Mononuclear cell (primary cell): ENCODE measurements at regions not wholly inside any gene's neighbourhood (a gene's known extent, or its start where the extent isn't known, plus 50 kb on each side); places are given as distances from the start of the nearest gene placed in this dataset.
"Not testable (repeated sequence)": the region's sequence is repeated elsewhere in the genome, so short reads cannot be mapped to it uniquely, and the experiment has no call there.

Source experiments
- H3K27me3 ChIP-seq: 2 replicates; pipeline ENCODE4 v1.6.0; 2011; ENCODE audit warnings: low read length, control low read depth; ENCODE audit not compliant: insufficient read depth
- H3K4me1 ChIP-seq: 2 replicates; pipeline ENCODE4 v1.5.1; 2011; ENCODE audit warnings: mild to moderate bottlenecking, low read length, control low read depth; ENCODE audit not compliant: insufficient read depth
- H3K4me3 ChIP-seq: 2 replicates; pipeline ENCODE4 v1.5.1; 2011; ENCODE audit warnings: mild to moderate bottlenecking, low read length, moderate library complexity
- H3K9me3 ChIP-seq: 2 replicates; pipeline ENCODE4 v1.5.1; 2011; ENCODE audit warnings: low read depth, mild to moderate bottlenecking, control low read depth, low read length

DNA sequence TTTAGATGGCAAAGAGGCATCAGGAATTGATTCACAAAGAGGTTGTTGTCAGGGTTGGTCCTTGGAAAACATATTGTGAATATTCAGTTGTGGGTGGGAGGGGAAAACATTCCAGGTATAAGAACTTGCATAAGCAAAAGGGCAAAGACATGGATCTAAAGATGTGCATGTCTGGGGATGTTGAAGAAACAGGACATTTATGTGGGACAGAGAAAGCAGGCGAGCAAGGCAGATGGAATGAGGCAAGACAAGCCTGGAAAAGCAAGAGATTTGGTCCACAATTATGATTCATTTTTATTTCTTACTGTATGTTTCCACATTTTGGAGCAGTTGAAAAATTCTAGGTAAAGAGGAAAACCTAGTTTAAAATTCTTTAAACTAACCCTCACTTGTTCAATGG, 134.9 kb upstream of the CXXC4 start:
- Histone ChIP-seq H3K27me3 (no peaks in the 10 kb centered on the region), H3K9me3 (no peaks in the 10 kb centered on the region), H3K4me1 (no peaks in the 10 kb centered on the region), H3K4me3 (no peak overlapping the region)

DNA sequence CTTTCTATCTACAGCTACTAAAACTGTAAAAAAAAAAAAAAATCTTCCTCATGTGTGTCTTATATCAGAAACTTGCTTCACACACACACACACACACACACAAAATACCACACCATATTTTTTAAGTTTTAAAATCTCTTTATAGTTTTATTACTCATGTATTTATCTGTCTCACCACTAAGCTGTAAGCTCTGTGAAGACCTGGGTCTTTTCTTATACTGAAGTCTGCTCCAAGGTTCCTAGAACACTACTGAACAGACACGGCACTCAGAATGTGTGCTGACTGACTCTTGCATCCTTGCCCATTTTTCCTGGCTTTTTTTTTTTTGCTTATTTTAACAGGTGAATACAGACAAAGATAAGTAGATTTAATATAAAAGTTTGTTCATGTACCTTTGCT, 135.6 kb upstream of the CXXC4 start:
- Histone ChIP-seq H3K9me3 (no peaks in the 10 kb centered on the region), H3K4me3 (no peak overlapping the region), H3K4me1 (no peaks in the 10 kb centered on the region), H3K27me3 (no peaks in the 10 kb centered on the region)

DNA sequence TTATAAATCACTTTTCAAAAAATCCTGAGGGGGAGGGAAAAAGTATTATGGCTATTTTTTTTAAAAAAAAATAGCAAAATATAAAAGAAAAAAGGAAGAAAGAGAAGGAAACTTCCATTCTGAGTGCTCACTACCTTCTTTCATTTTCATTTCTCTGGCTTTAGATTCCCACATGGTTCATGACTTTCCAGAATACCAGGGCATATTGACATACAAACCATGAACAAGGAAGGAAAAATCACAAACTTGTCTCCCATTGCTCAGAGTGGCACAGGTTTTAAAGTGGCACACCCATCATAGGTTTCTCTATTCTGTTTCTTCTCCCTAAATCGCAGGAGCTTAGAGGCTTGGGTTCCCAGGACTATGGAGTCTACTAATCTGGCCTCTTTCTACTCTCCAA, 136.3 kb upstream of the CXXC4 start:
- Histone ChIP-seq H3K27me3 (no peaks in the 10 kb centered on the region), H3K9me3 (no peaks in the 10 kb centered on the region), H3K4me1 (no peaks in the 10 kb centered on the region), H3K4me3 (no peak overlapping the region)

DNA sequence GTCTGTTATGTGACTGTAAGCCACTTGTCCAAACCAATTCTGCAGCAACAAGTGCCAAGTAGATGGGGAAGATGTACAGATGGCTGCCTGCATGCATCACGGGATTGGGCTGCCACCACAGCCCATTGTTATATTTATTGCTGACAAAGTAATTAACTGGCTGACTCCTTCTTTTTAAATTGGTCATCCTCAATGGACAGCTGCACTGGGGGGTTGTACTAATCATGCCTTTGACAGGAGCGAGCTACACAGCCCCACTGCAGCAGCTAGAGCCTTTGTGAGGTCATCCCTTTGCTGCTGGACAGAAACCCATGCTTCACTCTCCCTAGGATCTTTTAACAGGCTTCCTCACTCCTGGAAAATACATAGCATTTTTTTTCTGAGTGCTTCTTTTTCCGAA, 146.7 kb upstream of the CXXC4 start:
- no peak overlapping the region for H3K4me3 ChIP-seq
- no peaks in the 10 kb centered on the region for H3K9me3 ChIP-seq
- H3K4me1 ChIP-seq: no peaks in the 10 kb centered on the region
- no peaks in the 10 kb centered on the region for H3K27me3 ChIP-seq

DNA sequence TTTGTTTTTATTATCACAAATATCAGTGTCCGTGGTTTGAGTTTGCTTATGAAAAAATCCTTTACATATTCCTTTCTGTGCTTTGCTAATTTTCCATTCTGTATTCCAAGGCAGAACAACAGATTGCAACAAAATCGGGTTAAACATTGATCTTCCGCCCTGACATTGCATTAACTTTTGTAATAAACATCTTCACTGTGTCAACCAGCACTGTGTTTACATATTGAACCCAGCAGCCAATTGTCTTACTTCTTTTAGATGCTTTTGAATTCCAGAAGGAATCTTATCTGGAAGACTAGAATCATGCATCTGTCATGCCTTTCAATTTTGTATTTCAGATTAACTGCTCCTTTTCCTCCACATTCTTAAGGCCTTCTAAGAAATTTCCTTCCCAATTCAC, 147.8 kb upstream of the CXXC4 start:
- Histone ChIP-seq H3K27me3 (no peaks in the 10 kb centered on the region), H3K4me3 (no peak overlapping the region), H3K4me1 (no peaks in the 10 kb centered on the region), H3K9me3 (no peaks in the 10 kb centered on the region)

DNA sequence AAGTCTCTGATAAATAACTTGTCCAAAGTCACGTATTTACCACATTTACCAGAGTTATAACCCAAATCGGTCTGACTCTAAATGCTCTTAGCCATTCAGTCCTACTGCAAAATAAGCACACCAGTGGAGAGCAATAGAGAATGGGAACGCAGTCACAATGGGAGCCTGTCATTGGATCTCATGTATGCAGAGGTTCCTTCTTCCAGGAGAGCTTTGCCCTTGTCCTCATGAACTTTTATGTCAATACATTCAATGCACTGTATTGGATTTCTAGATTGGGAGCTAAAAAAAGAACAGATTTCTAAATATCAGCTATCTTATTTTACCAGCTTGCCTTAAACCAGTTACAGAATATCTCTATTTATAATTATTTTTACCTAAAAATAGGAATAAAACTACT, 149.1 kb upstream of the CXXC4 start:
- no peaks in the 10 kb centered on the region for H3K9me3 ChIP-seq
- H3K4me1 ChIP-seq: no peaks in the 10 kb centered on the region
- H3K27me3 ChIP-seq: no peaks in the 10 kb centered on the region
- H3K4me3 ChIP-seq: no peak overlapping the region

DNA sequence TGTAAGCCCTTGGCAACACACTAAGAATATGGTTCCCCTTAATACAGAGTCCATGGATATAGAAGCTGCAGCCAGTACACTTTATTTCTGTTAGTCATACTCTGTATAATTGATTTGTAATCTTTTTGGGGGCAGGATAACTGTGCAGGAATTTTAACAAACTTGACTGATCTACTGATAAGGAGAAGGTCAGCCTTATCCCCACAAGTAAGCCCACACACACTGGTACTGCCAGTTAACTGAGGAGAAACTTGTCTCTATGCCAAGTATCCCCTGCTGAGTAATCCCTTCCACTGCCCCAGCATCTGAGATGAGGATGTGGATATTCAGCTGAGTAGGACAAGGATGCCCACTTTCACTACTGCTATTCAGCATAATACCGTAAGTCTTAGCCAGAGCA, 154.9 kb upstream of the CXXC4 start:
- H3K9me3 ChIP-seq: peaks cover 5% of the 10 kb centered on the region
- no peak overlapping the region for H3K4me3 ChIP-seq
- no peaks in the 10 kb centered on the region for H3K27me3 ChIP-seq
- H3K4me1 ChIP-seq: no peaks in the 10 kb centered on the region

DNA sequence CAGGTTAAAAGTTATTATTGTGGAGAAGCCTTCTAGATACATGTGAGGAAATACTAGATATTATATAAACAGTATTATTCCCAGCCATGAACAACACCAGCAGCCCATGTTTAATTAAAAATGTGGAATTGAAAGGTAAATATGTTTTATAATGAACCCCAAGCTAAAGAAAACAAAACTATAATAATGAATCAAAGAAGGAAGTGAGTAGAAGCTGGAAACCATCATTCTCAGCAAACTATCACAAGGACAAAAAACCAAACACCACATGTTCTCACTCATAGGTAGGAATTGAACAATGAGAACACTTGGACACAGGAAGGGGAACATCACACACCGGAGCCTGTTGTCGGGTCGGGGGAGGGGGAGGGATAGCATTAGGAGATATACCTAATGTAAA, 167.6 kb upstream of the CXXC4 start:
- H3K27me3 ChIP-seq, H3K4me3 ChIP-seq, H3K9me3 ChIP-seq, H3K4me1 ChIP-seq: not testable (repeated sequence)

DNA sequence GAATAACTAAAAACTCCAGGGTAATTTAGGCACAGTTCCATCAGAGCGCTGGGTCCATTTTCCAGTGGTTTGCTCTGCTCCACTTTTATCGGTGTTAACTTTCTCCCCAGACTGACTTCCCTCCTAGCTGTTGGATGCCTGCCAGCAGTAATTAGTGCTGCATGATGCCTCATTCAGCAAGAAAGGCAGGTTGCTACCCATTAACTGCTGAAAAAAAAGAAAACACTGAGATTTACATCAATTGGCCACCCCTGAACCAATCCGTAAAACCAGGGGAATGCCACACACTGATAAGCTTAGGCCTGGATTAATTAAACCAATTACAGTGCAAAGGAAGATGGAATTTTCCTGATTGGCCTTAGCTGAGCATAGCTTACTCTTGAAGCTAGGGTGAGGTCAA, 182.4 kb upstream of the CXXC4 start:
- Histone ChIP-seq H3K4me3 (no peak overlapping the region), H3K4me1 (no peaks in the 10 kb centered on the region), H3K27me3 (no peaks in the 10 kb centered on the region), H3K9me3 (no peaks in the 10 kb centered on the region)

DNA sequence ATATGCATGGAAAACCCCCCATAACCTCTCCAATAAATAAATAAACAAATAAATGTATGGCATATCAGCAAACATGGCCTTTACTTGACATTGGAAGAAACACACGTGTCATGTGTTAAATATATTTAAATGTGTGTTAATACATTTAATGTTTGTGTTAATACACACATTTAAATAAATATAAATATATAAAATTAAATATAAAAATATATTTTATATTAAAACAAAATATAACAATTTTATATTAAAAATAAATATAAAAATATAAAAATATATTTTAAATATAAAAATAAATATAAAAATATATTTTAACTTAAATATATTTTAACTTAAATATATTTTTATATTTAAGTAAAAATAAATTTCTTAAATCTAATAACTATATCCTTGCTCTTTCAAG, 187.6 kb upstream of the CXXC4 start:
- H3K9me3 ChIP-seq: no peaks in the 10 kb centered on the region
- no peak overlapping the region for H3K4me3 ChIP-seq
- no peaks in the 10 kb centered on the region for H3K4me1 ChIP-seq
- H3K27me3 ChIP-seq: no peaks in the 10 kb centered on the region

DNA sequence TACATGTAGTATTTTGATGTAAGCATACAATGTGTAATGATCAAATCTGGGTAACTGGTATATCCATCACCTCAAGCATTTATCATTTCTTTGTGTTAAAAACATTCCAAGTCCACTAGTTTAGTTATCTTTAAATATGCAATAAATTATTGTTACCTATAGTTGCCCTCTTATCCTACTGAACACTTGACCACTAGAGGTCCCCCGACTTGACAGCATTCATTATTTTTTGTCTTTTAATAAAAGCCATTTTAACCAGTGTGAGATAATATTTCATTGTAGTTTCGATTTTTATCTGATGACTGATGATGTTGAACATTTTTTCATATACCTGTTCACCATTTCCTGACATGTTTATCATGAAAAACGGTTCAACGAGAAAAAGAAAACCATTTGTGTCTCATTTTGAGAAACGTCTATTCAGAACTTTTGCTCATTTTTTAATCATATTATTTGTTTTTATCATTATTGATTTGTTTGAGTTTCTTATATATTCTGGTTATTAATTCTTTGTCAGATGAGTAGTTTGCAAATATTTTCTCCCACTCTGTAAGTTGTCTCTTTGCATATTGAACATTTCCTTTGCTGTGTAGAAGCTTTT, 199.0 kb upstream of the CXXC4 start:
- Histone ChIP-seq H3K4me1 (no peaks in the 10 kb centered on the region), H3K9me3 (no peaks in the 10 kb centered on the region), H3K4me3 (no peak overlapping the region), H3K27me3 (no peaks in the 10 kb centered on the region)

DNA sequence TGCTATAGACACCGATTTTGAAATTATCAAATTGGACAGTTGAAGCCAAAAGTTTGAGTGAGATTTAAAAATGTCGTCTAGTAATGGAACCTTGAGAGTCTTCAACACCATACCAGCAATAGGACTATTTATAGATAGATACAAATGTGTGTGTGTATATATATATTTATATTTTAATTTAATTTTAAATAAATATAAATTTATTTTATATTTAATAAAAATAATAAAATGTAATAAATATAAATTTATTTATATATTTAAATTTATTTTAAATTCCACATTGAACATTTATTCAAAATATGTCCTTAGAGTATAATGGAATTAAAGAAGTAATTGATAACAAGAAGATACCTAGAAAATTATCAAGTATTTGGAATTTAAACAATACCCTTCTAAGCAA, 221.9 kb upstream of the CXXC4 start:
- Histone ChIP-seq H3K4me1 (no peaks in the 10 kb centered on the region), H3K4me3 (no peak overlapping the region), H3K9me3 (no peaks in the 10 kb centered on the region), H3K27me3 (no peaks in the 10 kb centered on the region)

DNA sequence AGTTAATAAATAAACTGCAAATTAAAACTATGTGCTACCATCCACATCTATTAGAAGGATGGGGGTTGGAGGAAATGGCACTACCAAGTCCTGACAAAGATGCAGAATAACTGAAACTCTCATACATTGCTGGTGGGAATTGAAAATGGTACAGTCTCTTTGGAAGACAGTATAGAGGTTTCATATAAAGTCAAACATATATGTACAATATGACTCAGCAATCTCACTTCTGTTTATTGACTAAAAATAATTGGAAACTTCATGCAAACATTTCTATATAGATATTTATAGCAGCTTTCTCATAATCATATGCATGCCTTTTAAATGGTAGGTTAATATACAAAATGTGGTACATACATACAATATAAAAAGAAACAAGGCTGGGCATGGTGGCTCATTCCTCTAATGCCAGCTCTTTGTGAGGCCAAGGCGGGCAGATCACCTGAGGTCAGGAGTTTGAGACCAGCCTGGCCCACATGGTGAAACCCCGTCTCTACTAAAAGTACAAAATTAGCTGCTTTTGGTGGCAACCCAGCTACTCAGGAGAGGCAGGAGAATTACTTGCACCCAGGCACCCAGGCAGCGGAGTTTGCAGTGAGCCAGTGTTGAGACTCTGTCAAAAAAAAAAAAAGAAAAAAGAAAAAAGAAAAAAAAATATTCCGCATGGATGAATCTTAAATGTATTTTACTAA, 225.0 kb upstream of the CXXC4 start:
- Histone ChIP-seq H3K4me3 (no peak overlapping the region), H3K27me3 (no peaks in the 10 kb centered on the region), H3K9me3 (no peaks in the 10 kb centered on the region), H3K4me1 (no peaks in the 10 kb centered on the region)

DNA sequence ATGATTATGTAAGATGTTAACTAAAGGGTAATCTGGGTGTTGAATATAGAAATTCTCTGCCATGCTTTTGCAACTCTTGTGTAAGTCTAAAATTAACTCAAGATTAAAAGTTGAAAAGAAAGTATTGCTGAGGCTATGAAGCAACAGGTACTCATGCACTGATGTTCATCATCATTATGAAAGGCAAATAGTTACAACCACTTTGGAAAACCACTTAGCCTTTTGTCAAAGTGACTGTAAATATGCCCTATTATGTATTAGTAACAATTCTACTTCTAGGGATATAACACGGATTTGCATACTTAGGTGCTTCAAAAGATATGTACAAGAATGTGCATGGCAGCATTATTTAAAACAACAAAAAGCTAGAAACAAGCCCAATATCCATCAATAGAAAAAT, 227.8 kb upstream of the CXXC4 start:
- Histone ChIP-seq H3K4me1 (no peaks in the 10 kb centered on the region), H3K9me3 (no peaks in the 10 kb centered on the region), H3K27me3 (no peaks in the 10 kb centered on the region), H3K4me3 (no peak overlapping the region)

DNA sequence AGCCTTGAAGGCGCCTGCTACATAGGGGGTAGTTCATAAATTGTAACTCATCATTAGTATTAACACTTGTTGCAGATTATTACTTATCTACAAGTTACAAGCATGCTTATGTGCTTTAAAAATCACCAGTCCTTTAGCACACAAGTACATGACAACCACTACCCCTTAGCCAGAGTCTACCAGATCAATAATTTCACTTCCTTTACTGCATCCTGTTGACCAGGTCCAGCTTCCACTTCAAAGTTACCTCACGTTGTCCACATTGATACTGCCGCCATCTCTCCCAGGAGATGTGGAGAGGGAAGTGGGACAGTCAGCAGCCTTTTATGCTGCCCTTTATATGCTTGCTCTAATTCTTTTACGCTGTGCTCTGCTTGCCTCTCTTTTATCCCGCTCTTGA, 231.3 kb upstream of the CXXC4 start:
- Histone ChIP-seq H3K4me3 (no peak overlapping the region), H3K9me3 (no peaks in the 10 kb centered on the region), H3K27me3 (no peaks in the 10 kb centered on the region), H3K4me1 (no peaks in the 10 kb centered on the region)

DNA sequence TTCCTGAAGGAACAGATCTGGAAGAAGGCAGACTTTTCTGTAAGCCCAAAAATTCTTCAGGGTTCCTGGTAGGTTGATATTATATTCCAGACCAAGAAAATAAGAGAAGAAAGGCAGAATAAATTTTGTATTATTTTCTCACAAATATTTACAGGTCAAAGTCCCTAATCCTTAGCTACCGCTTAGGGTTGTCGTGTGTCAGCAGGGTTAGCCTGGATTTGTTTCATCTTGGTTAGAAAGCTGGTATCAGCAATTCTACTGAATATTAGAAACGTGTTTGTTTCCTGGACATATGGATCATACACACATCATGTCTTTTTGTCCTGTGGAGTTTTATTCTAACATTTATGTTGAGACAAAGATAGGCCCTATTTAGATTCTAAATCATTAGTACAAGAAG, 232.9 kb upstream of the CXXC4 start:
- H3K9me3 ChIP-seq: no peaks in the 10 kb centered on the region
- no peaks in the 10 kb centered on the region for H3K27me3 ChIP-seq
- H3K4me1 ChIP-seq: no peaks in the 10 kb centered on the region
- no peak overlapping the region for H3K4me3 ChIP-seq
